Vagina (tissue), 2 donors: ENCODE measurements at regions not wholly inside any gene's neighbourhood (a gene's known extent, or its start where the extent isn't known, plus 50 kb on each side); places are given as distances from the start of the nearest gene placed in this dataset.

Source experiments
- DNase-seq, 2 donors: peaks; one replicate each; pipeline ENCODE4 v3.0.0-alpha.2; 2017; ENCODE audit errors: extremely low spot score in 2 of 2
- H3K27ac ChIP-seq: fragments of 200-600 bp; sonication (generic); one replicate; pipeline ENCODE4 v1.5.1; 2019
- H3K27me3 ChIP-seq: fragments of 200-600 bp; sonication (generic); one replicate; pipeline ENCODE4 v1.5.1; 2019
- H3K36me3 ChIP-seq, 2 donors: fragments of 200-600 bp; sonication (generic); one replicate each; pipeline ENCODE4 v1.5.1; 2017 to 2019
- H3K4me1 ChIP-seq: fragments of 200-600 bp; sonication (generic); one replicate; pipeline ENCODE4 v1.5.1; 2019
- H3K4me3 ChIP-seq, 2 donors: fragments of 200-600 bp; sonication (generic); 1 replicate in 1 of 2; 2 replicates in 1 of 2; pipeline ENCODE4 v1.5.1; 2016 to 2019
- H3K9me3 ChIP-seq: fragments of 200-600 bp; sonication (generic); one replicate; pipeline ENCODE4 v1.5.1; 2019
- POLR2A ChIP-seq, 2 donors: fragments of 450-650 bp; IDR thresholded peaks; one replicate each; pipeline ENCODE4 v1.6.1; 2017; ENCODE audit warnings: antibody characterized with exemption in 2 of 2, mild to moderate bottlenecking in 2 of 2, moderate library complexity in 2 of 2
- POLR2AphosphoS5 ChIP-seq, 2 donors: sonication (generic); formaldehyde crosslinking; IDR thresholded peaks; one replicate each; pipeline ENCODE4 v1.9.0; 2017; ENCODE audit warnings: antibody characterized with exemption in 2 of 2, mild to moderate bottlenecking in 2 of 2, low read depth in 1 of 2; ENCODE audit not compliant: insufficient read depth in 1 of 2
- intact Hi-C: fragments of 100-400 bp; cut with DNase I; formaldehyde crosslinking; loops from one replicate; pipeline ENCODE4 v1.15.1; 2023
- TF ChIP-seq, protein P1 (sequence below), 3 experiments: fragments of 450-650 bp in 2 of 3; fragments of 200-600 bp in 1 of 3; sonication (generic) in 1 of 3; IDR thresholded peaks; one replicate each; pipeline ENCODE4 v1.5.1; 2017 to 2019; ENCODE audit warnings: antibody characterized with exemption in 3 of 3, mild to moderate bottlenecking in 2 of 3, moderate library complexity in 2 of 3

DNA sequence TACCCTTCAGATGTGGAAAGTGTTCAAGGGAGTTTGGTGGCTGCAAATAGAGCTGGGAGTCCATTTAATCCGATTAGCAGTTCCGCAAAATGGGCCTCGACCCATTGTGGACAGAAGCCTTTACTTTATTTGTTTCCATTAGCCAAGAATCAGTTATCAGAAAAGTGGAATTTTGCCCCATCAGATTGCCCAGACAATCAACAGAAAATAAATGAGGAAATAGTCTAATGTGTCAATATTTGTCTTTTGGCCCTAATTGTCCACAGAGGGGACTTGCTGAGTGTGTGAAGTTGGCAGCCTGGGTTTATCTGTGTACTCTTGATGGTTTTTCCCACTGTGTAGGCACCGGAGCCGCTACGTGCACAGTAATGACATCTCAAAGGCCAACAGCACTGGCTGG lies 134.3 kb downstream of the LINC00237 start:
- DNase-seq = no peak
- no peak overlapping the region for H3K4me3 ChIP-seq
- no peaks in the 10 kb centered on the region for H3K36me3 ChIP-seq
- no peaks in the 10 kb centered on the region for H3K4me1 ChIP-seq
- TF ChIP-seq POLR2A (IDR thresholded peaks at IDR 0.05) (no peak), POLR2AphosphoS5 (IDR thresholded peaks at IDR 0.05; ENCODE audit: insufficient read depth in 1 of 2, low read depth in 1 of 2) (no peak)
- TF ChIP-seq, protein P1, sequence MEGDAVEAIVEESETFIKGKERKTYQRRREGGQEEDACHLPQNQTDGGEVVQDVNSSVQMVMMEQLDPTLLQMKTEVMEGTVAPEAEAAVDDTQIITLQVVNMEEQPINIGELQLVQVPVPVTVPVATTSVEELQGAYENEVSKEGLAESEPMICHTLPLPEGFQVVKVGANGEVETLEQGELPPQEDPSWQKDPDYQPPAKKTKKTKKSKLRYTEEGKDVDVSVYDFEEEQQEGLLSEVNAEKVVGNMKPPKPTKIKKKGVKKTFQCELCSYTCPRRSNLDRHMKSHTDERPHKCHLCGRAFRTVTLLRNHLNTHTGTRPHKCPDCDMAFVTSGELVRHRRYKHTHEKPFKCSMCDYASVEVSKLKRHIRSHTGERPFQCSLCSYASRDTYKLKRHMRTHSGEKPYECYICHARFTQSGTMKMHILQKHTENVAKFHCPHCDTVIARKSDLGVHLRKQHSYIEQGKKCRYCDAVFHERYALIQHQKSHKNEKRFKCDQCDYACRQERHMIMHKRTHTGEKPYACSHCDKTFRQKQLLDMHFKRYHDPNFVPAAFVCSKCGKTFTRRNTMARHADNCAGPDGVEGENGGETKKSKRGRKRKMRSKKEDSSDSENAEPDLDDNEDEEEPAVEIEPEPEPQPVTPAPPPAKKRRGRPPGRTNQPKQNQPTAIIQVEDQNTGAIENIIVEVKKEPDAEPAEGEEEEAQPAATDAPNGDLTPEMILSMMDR (IDR thresholded peaks at IDR 0.05) = no peak
- H3K27me3 ChIP-seq = no peaks in the 10 kb centered on the region
- H3K9me3 ChIP-seq = no peaks in the 10 kb centered on the region
- intact Hi-C loops = no loop called here
- H3K27ac ChIP-seq = no peak overlapping the region

DNA sequence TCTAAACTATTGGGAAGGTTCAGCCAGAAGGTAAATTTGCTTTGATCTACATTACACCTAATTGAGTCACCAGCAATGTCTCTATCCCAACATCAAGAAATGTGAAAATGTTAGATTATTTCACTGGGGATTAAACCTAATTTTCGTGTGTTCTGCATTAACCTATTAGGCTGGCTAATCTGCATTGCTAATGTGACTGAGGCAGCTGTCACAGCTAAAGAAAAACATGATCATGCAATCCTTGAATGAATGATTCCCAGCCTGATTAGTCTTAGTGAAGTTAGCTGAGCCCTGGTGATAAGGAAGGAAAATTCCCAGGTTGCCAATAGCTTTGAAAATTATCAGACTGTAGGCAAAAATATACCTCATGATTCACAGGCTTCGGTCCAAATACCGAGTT lies 135.3 kb downstream of the LINC00237 start:
- TF ChIP-seq, protein P1 (IDR thresholded peaks at IDR 0.05) = no peak
- no peak for TF ChIP-seq POLR2AphosphoS5 (IDR thresholded peaks at IDR 0.05; ENCODE audit: insufficient read depth in 1 of 2, low read depth in 1 of 2)
- no peak for TF ChIP-seq POLR2A (IDR thresholded peaks at IDR 0.05)
- Histone ChIP-seq H3K27ac (no peak overlapping the region), H3K36me3 (no peaks in the 10 kb centered on the region), H3K4me3 (no peak overlapping the region), H3K9me3 (no peaks in the 10 kb centered on the region), H3K27me3 (no peaks in the 10 kb centered on the region), H3K4me1 (no peaks in the 10 kb centered on the region)
- DNase-seq = no peak
- intact Hi-C loops = no loop called here

DNA sequence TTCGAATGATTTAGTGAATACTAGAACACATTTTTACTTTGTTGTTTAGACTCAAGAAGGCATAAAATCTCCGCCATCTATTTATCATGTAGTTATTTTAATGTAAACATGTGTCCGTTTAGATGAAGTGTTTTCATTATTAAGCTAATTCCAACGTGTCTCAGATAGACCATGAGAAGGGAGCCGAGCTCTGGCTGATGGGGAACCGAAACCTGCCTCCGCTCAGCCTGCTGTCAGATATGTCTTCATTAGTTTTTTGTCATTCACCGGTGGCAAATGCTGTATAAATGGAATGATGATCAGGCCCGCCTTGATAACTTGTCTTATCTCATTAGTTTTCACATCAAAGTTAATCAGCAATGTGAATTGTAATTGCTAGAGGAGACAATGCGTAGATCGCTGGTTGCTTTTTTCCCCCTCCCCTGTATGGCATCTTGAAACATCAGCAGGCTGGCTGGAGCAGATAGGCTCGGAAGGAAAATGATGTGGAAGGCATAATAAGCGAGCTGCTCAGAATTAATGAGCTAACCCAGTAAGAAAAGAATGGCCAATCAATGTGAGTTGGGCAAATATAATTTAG lies 136.4 kb downstream of the LINC00237 start:
- Histone ChIP-seq H3K4me1 (no peaks in the 10 kb centered on the region), H3K27ac (no peak overlapping the region), H3K27me3 (no peaks in the 10 kb centered on the region), H3K36me3 (no peaks in the 10 kb centered on the region), H3K9me3 (no peaks in the 10 kb centered on the region), H3K4me3 (no peak overlapping the region)
- TF ChIP-seq POLR2AphosphoS5 (IDR thresholded peaks at IDR 0.05; ENCODE audit: insufficient read depth in 1 of 2, low read depth in 1 of 2) (no peak), POLR2A (IDR thresholded peaks at IDR 0.05) (no peak)
- TF ChIP-seq, protein P1 (IDR thresholded peaks at IDR 0.05) = no peak
- intact Hi-C loops = no loop called here
- no peak for DNase-seq

DNA sequence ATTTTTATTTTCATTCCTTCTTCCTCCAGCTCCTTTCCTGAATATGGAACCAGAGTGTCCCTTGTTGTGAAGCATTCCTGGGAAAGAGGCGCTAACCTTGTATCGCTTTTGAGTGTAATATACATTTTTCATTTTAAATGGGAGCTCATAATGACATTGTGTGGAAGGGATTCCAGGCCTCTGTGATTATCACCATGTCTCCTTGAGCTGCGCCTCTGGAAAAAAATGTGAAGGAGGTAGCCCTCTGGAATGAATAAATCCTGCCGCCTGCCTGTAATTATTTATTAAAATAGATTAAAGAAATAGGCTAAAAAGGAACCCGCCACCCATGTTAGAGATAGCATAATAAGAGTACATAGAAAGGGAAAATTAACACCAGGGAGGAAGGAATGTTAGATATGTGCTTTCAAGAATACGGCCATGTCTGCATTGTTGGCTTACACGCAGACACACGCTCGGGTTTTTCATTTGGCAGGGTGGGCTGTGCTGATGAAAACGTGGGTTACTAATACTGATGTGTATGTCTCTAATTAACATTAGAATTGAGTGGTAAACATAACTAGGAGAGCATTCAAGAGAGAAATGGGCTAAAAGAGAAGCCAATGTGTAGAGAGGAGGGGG lies 138.5 kb downstream of the LINC00237 start:
- Histone ChIP-seq H3K27me3 (no peaks in the 10 kb centered on the region), H3K27ac (no peak overlapping the region), H3K36me3 (no peaks in the 10 kb centered on the region), H3K9me3 (no peaks in the 10 kb centered on the region), H3K4me3 (no peak overlapping the region), H3K4me1 (no peaks in the 10 kb centered on the region)
- TF ChIP-seq POLR2A (IDR thresholded peaks at IDR 0.05) = no peak
- TF ChIP-seq POLR2AphosphoS5 (IDR thresholded peaks at IDR 0.05; ENCODE audit: insufficient read depth in 1 of 2, low read depth in 1 of 2) = no peak
- TF ChIP-seq, protein P1 (IDR thresholded peaks at IDR 0.05) = no peak
- intact Hi-C loops = no loop called here
- DNase-seq = no peak

DNA sequence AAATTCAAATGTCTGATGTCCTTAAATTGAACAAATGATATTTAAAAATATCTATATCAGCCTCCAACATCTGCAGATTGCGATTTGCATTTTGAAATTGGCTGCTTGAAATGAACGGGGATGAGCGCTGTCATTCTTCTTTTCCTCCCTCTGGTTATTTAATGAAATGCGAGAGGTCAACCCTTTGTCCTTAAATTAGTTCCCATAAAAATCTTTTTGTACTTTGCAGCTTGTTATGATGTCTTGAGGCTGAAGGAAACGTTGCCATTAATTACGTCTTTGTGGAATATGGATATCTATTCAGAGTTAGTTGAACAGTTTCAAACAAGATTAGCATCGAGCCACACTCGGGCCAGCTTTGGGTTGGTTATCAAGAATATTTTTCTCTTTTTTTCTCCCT lies 140.0 kb downstream of the LINC00237 start:
- no peaks in the 10 kb centered on the region for H3K27me3 ChIP-seq
- H3K9me3 ChIP-seq = no peaks in the 10 kb centered on the region
- no peaks in the 10 kb centered on the region for H3K4me1 ChIP-seq
- TF ChIP-seq POLR2A (IDR thresholded peaks at IDR 0.05) (no peak), POLR2AphosphoS5 (IDR thresholded peaks at IDR 0.05; ENCODE audit: insufficient read depth in 1 of 2, low read depth in 1 of 2) (no peak)
- TF ChIP-seq, protein P1 (IDR thresholded peaks at IDR 0.05) = no peak
- no peak overlapping the region for H3K27ac ChIP-seq
- no peak overlapping the region for H3K4me3 ChIP-seq
- no peaks in the 10 kb centered on the region for H3K36me3 ChIP-seq
- intact Hi-C loops = no loop called here
- DNase-seq = no peak
